ENCODE measurements at regions not wholly inside any gene's neighbourhood (a gene's known extent, or its start where the extent isn't known, plus 50 kb on each side); places are given as distances from the start of the nearest gene placed in this dataset.
"Not testable (repeated sequence)": the region's sequence is repeated elsewhere in the genome, so short reads cannot be mapped to it uniquely, and the experiment has no call there.

DNA sequence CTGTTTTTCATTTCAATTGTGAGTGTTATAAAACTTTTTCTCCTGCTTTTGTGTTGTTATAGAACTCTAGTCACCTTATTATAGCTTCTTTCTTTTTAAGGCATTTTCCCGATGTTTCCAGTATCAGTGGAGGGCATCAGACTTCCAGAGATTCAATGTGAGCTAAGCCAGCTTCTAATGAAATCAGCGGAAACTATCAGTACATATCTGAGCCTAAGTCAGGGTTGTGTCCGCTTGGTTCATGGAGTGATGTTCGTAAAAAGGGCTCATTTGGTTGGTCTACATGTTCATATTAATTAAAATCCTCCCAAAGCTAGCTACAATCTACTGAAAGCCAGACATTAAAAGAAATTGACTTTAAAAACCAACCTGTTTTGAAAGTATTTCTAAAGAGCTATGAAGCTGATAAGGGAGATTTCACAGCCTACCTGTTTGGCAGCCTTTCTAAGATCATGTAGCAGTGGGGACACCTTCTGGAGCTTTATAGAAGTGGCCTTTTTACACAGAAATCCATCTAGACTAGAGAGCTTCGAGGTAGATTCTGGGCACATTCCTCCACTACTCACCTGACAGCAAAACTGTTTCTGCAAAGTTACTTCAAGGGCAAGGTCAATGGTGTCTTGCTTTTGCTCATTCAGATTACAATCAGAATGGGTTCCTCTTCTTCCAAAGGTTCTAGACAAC, 227.1 kb upstream of the NBPF12 start:
- peak; percentile 15 for DNase-seq

DNA sequence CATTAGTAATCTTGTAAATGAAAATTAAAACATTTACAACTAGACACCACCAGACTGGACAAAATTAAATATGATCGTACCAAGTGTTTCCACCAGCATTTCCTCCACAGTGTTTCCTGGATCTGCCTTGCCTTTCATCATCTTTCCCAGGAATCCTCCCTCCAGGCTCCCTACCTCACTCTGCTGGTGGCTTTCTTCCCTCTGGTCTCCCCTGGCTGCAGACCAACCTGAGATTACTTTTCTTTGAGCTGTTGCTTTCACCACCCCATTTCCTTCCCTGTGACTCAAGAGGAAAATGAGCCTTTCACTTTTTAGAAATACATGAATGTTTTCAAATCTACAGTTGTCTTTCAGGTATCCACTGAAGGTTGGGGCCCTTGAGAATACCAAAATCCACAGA, 228.8 kb upstream of the NBPF12 start:
- DNase-seq = not testable (repeated sequence)

DNA sequence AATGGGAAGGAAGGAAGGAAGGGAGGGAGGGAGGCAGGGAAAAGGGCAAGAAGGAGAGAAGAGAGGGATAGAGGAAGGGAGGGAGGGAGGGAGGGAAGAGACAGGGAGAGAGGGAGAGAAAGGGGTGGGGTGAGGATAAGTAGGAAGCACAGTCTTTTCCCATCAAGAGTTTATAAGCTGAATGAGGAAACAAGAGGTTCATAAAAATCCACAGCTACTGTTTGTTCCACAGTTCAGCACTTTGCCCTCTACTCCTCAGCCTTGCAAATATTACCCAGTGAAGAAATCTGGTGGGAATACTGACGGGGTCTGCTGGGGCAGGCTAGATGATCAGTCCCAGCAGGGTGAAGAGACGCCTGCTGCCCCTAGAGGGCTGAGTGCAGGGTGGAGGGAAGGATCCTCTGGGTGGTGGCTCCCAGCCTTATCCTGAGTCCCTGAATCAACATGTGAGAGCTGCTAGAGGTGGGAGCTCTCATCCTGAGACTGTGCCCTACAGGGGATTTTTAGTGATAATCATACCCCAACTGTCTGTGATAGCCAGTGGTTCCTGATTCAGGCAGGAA, 233.9 kb upstream of the NBPF12 start:
- DNase-seq = not testable (repeated sequence)

DNA sequence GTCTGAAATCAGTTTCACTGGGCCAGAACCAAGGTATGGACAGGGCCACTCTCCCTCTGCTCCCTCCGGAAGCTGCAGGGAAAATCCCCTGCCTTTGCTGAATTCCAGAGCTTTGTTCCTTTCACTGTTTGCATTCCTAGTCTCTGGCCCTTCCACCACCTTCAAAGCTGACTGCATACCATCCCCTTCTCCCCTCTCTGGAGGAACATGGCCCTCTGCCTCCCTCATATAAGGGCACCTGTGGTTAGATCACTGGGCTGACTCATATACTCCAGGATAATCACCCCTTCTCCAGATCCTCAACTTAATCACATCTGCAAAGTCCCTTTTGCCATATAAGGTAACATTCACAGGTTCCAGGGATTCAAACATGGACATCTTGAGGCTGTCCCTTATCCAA, 236.8 kb upstream of the NBPF12 start:
- not testable (repeated sequence) for DNase-seq

DNA sequence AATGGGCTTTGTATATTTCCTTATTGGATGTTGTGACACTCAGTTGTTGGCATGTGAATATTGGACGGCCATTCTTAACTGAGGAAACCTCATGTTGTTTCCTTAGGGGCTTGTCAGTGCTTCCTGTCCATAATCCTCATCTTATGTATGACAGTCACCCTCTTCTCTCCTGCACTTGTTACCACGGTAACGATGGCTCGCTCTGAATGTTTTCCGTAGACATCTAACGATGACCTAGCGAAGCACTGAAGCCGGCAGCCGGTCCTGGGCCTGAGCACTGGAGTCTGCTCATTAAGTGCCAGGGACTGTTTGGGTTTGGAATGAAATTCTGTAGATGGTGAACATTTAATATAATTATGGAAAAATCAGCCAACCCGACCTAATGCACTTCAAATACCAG, 242.7 kb upstream of the NBPF12 start:
- DNase-seq = not testable (repeated sequence)

DNA sequence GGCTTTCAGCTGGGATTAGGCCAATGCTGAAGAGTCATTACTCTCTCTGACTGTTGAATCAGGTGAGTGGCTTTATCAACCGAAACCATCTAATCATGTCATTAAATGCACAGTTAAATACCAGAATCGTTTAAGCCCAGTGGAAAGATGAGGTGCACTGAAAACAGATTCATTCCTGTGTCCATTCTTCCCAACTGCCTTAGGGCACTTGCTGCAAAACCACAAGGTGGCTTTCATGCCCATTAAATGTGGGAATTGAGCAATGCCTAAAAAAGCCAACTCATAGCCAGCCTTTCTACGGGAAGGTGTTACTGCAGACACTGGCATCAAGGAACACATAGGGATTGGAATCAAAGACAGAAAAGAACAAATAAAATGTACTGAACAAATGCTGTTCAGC, 246.3 kb upstream of the NBPF12 start:
- DNase-seq = not testable (repeated sequence)

DNA sequence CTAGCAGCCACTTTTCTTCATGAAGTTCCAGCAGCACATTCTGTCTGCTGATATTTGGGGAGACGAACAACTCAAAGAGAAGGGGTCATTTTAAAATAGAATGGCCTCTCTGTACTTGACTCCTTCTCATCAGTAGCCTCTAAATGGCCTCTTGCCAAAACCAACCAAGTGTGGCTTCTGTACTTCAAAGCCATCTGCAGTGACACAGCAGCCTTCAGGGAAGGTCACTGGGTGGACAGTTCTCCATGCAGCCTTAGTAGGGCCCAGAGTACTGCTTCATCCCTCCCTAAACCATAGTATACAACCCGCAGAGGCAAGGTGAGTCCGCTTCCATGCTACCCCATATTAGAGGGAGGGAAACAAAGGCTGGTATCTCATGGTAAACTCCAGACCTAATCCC, 249.2 kb upstream of the NBPF12 start:
- not testable (repeated sequence) for DNase-seq

DNA sequence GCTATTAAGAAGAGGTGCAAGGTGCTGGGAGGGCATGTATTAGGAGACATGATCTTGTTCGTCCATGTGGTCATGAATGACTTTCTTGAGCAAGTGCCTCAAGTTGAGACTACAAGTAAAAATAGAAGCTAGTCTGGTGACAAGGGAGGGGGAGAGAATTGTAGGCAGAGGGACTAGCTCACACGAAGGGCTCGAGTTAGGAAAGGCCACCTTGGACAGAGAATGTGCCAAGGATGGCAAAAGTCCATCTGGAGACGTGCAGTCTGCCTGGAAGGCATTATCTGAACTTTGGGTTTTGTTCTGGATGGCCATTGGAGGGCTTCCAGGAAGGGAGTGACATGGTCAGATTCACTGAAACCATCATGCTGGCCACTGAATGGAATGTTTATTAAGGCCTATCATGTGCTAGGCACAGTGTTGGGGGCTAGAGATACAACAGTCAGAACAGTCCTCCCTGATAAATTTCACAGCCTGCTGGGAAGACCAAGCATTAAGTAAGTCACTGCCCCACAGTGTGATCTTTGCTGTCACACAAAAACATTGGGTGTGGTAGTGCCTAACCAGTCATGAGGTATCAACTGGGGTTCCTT, 251.3 kb upstream of the NBPF12 start:
- DNase-seq = not testable (repeated sequence)

DNA sequence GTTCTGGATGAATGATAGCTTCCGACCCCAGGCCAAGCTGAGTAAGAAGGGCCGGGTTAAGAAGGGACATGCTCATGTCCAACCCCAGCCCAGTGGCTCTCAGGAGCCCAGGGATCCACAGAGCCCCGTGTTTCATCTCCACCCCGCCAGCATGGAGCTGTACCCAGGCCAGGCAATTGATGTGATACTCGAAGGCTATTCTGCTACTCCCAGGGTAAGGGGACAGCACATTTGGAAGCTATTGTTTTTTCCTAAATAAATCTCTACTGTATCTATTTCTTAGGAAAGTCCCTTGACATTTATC, 255.0 kb upstream of the NBPF12 start:
- DNase-seq = not testable (repeated sequence)

DNA sequence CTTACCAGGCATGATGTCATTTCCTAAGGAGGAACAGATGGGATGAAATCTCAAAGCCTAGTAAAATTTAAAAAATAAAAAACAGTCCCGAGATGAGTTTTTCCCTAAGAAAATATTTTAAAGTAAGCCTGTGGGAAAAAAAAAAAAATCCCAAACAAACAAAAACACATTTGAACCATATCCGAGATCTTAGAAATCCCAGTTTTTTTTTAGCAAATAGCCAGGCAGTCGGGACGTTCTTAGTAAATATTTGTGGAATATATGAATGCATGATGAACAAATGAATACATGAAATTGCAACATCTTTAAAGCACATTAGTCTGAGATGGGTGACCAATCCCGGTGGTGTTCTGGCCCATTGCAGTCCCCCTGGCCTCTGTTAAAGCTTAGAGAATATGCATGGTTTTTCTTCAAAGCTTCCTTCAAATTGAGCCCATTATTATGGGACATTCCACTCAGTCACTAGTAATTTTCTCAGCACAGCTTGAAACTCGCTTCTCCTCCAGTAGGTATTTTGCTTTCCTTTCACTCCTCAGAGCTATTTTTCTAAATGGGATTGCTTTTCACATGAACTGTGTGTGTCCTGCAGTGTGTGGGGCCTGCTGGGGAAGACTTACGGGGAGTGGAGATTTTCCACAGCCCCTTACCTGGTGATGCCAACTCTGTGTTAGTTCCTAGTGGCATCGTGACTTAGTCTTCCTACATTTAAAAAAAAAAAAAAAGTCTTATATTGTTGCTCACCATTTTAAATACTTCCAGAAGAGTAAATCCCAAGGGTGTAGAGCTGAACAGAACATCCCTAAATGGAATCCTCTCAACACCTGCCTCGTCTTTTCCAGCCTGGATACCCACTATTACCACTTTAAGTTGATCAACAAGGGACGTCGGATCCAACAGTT, 255.6 kb upstream of the NBPF12 start:
- not testable (repeated sequence) for DNase-seq

DNA sequence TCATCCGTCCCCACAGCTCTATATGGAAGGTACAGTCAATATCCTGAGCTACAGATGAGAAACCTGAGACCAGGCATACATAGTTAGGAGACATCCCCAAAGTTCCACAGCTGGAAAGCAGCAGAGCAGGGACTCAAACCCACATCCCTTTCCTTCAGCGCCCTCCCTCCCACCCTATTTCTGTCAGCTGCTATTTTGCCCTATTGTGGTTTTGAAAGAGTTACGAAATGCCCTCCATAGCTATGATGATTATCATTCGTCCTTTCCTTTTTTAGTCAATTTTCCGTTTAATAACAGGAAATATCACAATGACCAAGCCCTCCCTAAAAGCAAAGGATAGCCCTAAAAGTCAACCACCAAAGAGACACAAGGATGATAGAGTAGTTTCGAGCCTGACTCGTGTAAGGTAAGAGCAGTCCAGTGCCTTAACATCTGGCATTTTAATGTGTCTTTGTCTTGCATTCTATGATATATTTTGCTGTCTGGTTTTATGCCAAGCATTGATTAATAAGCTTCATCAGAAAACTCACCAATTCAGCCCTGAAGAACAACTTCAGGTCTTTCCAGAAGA, 264.3 kb upstream of the NBPF12 start:
- DNase-seq = peak; percentile 3

DNA sequence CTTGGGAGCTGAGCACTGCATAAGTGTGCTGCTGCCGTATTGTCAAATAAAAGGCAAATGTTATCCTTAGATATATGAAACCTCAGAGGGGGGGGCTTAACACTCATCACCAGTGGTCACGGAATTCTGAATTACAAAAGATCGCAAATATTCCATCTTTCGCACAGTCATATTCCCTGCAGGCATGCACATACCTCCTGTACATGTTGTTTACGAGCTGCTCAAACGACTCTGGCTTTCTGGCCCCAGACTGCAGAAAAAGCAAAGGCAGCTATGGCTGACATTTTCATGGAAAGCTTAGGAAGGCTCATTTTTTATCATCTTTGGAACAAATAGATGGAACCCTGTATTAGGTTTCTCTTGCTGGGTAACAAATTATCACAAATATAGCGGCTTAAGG, 265.5 kb upstream of the NBPF12 start:
- not testable (repeated sequence) for DNase-seq

DNA sequence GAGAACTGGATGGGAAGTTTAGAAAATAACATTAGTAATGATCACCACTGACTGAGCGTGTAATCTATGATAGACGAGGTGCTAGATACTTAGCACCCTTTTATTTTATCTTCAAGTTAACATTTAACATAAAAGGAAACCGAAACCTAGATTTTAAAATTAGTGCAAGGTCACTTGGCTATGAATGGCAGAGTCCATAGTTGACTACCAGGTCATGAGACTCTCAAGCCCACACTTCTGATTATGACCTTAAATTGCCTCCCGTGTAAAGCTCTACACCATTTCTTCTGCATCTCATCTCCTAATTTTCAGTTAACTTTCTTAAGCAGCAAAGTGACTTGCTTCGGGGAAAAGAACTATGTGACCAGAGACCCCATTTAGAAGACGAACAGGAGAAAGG, 266.5 kb upstream of the NBPF12 start:
- DNase-seq = not testable (repeated sequence)

DNA sequence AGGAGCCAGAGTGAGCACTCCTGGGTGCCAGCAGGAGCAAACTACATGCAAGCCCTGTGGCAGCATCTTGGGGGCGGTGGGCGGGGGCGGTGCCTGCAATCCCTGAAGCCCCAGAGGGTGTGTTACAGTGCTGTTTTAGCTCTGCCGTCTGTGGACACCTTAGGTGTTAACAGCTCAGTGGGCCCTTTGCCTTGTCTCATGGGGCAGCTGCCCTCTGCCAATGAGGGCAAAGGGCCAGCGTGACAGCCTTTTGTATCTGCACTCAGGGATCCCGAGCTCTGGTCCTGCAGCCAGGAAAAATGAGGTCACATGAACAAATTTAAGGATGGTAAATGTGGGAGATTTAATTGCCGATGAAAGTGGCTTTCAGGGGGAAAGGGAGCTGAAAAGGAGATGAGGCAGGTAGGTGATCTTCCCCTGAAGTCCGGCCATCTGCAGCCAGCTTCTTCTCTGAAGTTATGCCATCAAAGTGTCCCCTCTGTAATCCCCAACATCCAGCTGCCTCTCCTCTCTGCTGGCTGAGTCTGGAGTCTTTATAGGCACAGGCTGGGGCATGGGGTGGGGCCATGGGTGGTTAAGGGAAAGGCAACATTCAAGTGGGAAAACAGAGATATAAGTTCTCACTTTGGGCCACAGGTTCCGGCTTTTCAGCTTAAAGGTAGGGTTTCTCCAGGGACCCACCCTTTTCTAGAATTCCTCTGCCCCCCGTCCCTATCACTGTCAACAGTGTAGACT, 267.1 kb upstream of the NBPF12 start:
- not testable (repeated sequence) for DNase-seq

DNA sequence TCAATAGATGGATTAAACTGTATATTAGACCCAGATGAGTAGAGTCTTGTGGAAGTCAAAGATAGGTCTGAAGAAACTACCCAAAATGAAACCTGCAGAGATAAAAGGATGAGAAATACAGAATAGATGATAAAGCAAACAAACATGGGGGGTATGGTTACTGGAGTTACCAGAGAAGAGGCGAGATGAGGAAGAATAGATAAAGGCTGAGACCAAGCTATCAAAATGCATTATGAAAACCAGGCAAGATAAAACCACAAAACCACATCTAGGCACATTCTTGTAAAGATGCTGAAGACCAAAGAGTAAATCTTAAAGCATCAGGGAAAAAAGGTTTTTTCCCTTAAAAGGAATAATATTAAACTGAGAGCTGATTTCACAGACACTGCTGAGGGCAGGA, 271.8 kb upstream of the NBPF12 start:
- not testable (repeated sequence) for DNase-seq

DNA sequence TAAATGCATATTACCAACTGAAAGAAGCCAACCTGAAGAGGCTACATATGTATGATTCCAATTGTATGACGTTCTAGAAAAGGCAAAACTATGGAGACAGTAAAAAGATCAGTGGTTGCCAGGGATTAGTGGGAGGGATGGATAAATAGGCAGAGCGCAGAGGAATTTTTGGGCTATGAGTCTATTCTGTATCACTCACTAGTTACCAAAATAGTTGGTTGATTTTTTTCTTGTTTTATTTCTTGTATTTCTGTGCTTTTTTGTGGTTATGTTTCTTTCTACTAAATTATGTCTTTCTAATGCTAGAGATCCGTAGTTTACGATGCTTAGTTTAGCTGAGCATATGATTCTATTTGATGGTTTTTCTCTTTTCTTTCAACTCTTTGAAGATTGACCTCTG, 277.9 kb upstream of the NBPF12 start:
- DNase-seq = not testable (repeated sequence)

DNA sequence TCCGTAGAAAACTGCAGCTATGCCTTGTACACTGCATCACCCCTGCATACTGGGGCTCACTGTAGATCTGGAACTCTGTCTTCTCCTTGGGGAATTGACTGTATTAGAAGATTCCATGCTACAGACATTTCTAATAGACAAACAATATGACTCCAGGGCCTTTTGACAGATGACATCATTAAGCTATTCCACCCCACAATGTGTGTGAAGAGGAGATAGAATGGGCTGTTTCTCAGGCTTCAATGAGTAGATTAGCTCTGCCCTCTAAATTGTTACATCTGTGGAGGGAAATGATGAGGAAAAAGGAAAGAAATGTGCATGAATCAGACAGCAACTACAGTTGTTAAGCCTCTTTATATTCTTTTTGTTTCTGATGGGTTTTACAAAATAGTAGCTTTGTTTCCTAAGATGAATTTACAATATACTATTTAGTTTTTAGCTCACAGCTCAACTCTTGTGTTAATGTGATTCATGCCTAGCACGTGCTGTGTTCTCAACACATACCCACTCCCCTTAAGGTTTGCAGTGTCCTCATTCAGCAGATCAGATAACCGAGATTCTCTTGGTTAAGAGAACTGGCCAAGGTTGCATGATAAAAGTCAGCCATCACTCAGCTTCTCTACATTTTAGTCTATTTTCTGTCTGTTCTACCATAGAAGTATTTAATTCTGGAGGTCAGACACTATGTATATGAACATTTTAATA, 281.6 kb upstream of the NBPF12 start:
- not testable (repeated sequence) for DNase-seq

DNA sequence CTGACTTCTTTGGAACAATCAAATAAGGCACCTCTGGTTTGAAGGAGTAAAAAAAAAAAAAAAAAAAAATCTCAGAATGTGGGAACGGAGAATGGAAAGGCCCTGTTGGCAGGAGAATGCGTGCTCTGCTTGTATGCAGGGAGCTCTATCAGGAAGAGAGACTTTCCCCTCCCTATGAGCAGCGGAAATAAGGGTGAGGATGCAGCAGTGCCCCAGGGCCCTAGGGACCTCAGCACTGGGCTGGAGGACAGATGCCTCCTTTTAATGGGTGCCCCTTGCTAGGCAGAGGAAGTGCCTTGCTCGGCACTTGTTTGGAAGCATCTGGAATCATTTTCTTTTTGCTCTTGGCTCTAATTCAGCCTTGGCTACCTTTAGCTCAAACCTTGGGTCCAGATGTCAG, 283.4 kb upstream of the NBPF12 start:
- not testable (repeated sequence) for DNase-seq

DNA sequence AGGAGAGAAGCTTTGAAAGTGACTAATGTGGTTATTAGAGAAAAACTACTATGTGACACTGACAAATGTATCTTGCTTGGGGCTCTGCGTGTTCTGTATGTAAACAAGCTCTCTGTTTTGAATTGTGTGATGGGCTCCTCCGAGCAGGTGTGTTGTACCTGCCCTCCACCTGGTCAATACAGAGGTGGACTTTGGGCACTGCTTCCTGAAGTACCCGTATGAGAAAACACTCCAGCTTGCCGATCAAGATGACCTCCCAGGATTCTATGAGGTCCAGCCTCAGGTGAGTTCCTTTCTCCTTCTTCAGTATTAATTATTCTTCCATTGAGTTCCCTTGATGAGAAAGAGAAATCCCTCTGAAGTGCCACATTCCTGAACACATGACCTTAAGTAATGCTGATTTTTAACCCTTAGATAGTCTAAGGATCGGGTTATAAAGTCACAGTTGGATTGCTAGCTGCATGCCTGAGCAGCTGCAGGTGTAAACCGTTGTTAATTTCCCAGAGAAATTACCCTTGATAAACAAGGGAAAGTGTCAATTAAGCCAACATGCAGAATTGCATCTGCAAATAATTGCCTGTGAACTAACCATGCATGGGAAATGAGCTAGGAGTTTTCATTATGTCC, 292.0 kb upstream of the NBPF12 start:
- DNase-seq = not testable (repeated sequence)

DNA sequence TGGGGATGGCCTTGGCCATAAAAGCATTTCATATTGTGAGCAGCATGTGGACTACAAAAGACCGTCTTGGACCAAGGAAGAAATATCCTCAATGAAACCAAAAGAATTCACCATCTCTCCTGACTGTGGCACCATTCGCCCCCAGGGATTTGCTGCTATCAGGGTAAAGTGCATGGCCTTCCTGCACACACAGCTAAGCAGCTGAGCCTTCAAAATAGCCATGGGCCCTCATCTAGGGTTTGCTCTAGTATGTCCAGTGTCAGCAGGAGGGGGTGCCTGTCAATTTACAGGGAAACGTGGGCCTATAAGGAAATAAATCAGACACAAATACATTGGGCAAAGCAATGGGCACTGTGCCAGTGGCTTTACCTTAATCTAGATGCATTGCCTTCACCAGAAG, 296.6 kb upstream of the NBPF12 start:
- DNase-seq = not testable (repeated sequence)

DNA sequence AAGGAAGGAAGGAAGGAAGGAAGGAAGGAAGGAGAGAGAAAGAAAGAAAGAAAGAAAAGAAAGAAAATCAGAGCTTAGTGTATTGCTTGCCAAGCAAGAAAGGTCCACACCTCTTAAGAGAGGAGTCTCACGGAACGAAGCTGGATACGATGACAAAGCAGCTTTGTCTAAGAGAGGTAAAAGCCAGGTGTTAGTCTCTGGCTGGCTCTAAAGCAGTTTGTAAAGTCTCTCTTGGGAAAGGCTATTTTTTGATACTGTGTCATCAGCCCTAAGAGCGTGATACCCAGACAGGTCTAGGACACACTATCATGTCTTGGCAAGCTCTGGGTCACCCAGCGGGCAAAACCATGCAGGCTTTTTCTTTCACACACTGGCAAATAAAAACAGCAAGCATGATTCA, 297.5 kb upstream of the NBPF12 start:
- not testable (repeated sequence) for DNase-seq

All from hematopoietic multipotent progenitor cell treated with erythropoietin and hydrocortisone succinate and interleukin-3 and kit ligand, for 8 days (in vitro differentiated cells).